ENCODE measurements at regions not wholly inside any gene's neighbourhood (a gene's known extent, or its start where the extent isn't known, plus 50 kb on each side); places are given as distances from the start of the nearest gene placed in this dataset.
"Not testable (repeated sequence)": the region's sequence is repeated elsewhere in the genome, so short reads cannot be mapped to it uniquely, and the experiment has no call there.

DNA sequence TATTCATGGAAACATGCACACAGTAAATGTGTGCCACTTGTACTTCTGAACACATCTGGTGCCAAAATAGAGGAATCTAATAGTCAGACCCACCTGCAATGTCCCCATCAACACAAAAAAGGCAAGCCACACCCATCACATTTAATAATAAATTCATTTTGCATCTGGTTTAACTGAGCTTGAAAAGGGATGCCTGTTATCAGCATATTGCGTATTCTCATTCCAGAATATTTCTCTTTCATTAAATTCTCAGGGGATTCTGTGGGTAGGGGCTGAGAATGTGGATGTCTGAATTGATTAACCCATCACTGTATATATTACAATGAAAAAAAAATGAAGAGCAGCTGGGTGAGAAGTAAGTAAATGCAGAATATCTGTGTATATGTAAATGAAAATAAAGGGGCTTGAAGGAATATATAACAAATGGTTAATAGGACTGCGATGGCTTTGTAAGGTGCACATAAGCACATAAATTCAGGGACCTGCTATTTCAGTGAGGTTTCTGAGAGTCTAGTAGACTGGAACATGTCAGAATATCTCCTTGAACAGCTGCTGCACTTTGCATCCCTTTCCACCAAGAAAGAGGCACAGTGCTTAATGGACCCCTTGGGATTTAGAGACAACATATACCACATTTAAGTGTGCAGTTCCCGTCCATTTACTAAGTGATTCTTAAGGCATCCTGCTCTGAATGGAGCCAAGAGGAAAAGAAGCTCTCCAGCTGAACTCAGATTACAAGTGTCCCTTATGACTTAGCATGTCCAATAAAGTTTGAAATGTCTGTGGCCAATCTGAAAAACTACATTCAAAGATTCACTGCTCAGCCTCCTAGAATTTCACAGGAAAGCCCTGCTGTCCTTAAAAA, 104.1 kb upstream of the NIPBL start:
- no peaks in the 10 kb centered on the region for H3K36me3 ChIP-seq
- no peak for DNase-seq (ENCODE audit: low spot score)

GRCh38 chr5:36777105-36777757, 99.3 kb upstream of the NIPBL start:
- DNase-seq (ENCODE audit: low spot score) = no peak
- no peak overlapping the region for H3K27ac ChIP-seq
- TF ChIP-seq CTCF (IDR thresholded peaks at IDR 0.05) = peak; percentile 32 to 51
- no peaks in the 10 kb centered on the region for H3K4me1 ChIP-seq
- no peak overlapping the region for H3K4me3 ChIP-seq
- H3K9me3 ChIP-seq = peaks cover 0 to 5% of the 10 kb centered on the region in 2 donors
- H3K27me3 ChIP-seq = no peaks in the 10 kb centered on the region
- no peaks in the 10 kb centered on the region for H3K36me3 ChIP-seq

More for the DNA sequence above, 104.1 kb upstream of the NIPBL start:
- Histone ChIP-seq H3K9me3 (no peaks in the 10 kb centered on the region), H3K27me3 (no peaks in the 10 kb centered on the region), H3K27ac (no peak overlapping the region), H3K4me3 (no peak overlapping the region), H3K4me1 (no peaks in the 10 kb centered on the region)
- TF ChIP-seq CTCF (IDR thresholded peaks at IDR 0.05) = no peak

DNA sequence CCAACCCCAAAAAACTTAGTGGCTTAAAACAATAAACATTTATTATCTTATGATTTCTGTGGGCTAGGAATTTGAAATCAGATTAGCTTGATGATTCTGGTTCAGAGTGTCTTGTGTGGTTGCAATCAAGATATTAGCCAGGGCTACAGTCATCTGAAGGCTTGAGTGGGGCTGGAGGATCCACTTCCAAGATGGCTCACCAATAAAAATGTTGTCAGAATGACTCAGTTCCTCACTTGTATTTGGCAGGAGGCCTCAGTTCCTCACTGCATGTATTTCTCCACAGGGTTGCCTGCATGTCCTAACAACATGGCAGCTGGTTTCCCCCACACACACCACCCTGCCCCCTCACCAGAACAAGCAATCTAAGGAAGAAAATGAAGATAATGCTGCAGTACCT, 98.2 kb upstream of the NIPBL start:
- no peaks in the 10 kb centered on the region for H3K27me3 ChIP-seq
- H3K4me1 ChIP-seq = no peaks in the 10 kb centered on the region
- TF ChIP-seq CTCF (IDR thresholded peaks at IDR 0.05) = no peak
- H3K4me3 ChIP-seq = no peak overlapping the region
- peaks cover 0 to 5% of the 10 kb centered on the region in 2 donors for H3K9me3 ChIP-seq
- no peaks in the 10 kb centered on the region for H3K36me3 ChIP-seq
- no peak for DNase-seq (ENCODE audit: low spot score)
- H3K27ac ChIP-seq = no peak overlapping the region

GRCh38 chr5:36782612-36783011, 94.0 kb upstream of the NIPBL start:
- H3K27me3 ChIP-seq; H3K4me1 ChIP-seq; H3K36me3 ChIP-seq; H3K4me3 ChIP-seq; DNase-seq (ENCODE audit: low spot score); H3K9me3 ChIP-seq; H3K27ac ChIP-seq: not testable (repeated sequence)

GRCh38 chr5:36786448-36787012, 90.0 kb upstream of the NIPBL start:
- no peaks in the 10 kb centered on the region for H3K9me3 ChIP-seq
- DNase-seq (ENCODE audit: low spot score) = no peak
- H3K27ac ChIP-seq = no peak overlapping the region
- H3K27me3 ChIP-seq = no peaks in the 10 kb centered on the region
- no peak overlapping the region for H3K4me3 ChIP-seq
- H3K4me1 ChIP-seq = no peaks in the 10 kb centered on the region
- TF ChIP-seq CTCF (IDR thresholded peaks at IDR 0.05) = no peak
- H3K36me3 ChIP-seq = no peaks in the 10 kb centered on the region

- Histone ChIP-seq H3K4me1 (no peaks in the 10 kb centered on the region), H3K27ac (no peak overlapping the region), H3K36me3 (no peaks in the 10 kb centered on the region), H3K4me3 (no peak overlapping the region), H3K27me3 (no peaks in the 10 kb centered on the region), H3K9me3 (no peaks in the 10 kb centered on the region)
- no peak for DNase-seq (ENCODE audit: low spot score)
- TF ChIP-seq CTCF (IDR thresholded peaks at IDR 0.05) = no peak
Measured at GRCh38 chr5:36787365-36788093, 89.0 kb upstream of the NIPBL start.

All from right atrium auricular region (tissue), 2 donors.